HG03571 (cell line): ENCODE measurements at regions not wholly inside any gene's neighbourhood (a gene's known extent, or its start where the extent isn't known, plus 50 kb on each side); places are given as distances from the start of the nearest gene placed in this dataset.
"Not testable (repeated sequence)": the region's sequence is repeated elsewhere in the genome, so short reads cannot be mapped to it uniquely, and the experiment has no call there.

ENCODE experiments used
- ATAC-seq: cut with Tn5 transposase; IDR thresholded peaks from one replicate; pipeline ENCODE4 v1.9.1; 2021; ENCODE audit not compliant: unreplicated experiment

- no peak for ATAC-seq
These were observed 431.8 kb upstream of the NOX3 start for GRCh38 chr6:155887421-155887820.

- no peak for ATAC-seq
These were observed 428.1 kb upstream of the NOX3 start for GRCh38 chr6:155883741-155884140.

DNA sequence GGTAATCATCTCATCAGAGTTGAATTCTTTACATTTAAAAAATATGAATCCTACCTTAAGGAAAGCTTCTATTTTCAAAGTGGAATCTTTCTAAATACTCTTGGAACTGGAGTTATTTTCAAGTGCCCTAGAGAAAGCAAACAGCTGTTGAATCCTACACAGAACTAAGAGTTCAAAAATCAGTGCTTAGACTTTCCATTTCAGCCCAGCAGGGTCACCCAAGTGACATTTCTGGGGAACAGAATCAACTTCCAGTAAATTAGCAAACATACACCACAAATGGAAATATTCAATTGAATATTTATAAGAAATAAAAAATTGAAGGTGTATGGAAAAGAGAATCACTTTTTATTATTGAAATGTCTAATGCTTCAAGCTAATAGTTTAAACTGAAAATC is 427.7 kb upstream of the NOX3 start:
- ATAC-seq, result no peak

- ATAC-seq, result peak; percentile 96
These were observed 427.1 kb upstream of the NOX3 start for GRCh38 chr6:155882527-155883333.

GRCh38 chr6:155881826-155882526 is 426.3 kb upstream of the NOX3 start:
- peak; percentile 37 for ATAC-seq

- no peak for ATAC-seq
These were observed 425.3 kb upstream of the NOX3 start for GRCh38 chr6:155880900-155881299.

DNA sequence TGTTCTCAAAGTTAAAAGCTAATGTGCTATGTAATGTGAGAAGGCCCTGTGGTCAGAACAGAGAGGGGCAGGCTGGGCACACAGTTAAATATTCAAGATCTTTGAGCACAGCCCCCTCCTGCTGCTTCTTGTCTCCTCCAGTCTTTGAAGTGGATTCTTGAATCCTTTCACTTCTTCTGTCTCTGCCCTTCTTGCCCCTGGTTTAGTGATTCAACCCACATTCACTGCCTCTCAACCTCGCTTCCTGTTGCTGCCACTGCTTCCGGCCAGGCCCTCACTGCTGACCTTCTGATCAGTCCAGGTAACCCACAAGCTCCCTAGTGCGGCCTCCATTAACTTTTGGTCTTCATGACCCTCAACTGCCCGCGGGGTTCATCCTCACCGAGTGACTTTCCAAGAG is 417.3 kb upstream of the NOX3 start:
- ATAC-seq, result peak; percentile 70

DNA sequence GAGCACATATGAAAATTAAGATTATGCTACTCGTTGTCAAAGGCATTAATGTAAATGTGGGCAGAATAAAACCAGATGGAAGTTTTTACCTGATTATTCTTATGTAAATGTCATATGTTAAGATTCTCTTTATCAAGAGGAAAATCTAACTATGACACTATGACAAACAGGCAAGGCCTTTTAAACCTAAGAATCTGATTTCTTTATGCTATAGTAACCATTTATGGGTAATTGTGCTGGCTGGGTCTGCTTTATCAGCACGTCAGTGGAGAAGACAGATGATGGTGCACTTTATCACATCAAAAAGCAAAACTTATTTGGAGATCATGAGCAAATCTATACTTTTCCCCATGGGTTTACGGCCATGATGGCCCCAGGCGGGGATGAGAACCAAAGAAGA is 412.0 kb upstream of the NOX3 start:
- ATAC-seq, result no peak

- ATAC-seq, result not testable (repeated sequence)
These were observed 411.2 kb upstream of the NOX3 start for GRCh38 chr6:155866676-155867390.

GRCh38 chr6:155861821-155862220 is 406.2 kb upstream of the NOX3 start:
- no peak for ATAC-seq

DNA sequence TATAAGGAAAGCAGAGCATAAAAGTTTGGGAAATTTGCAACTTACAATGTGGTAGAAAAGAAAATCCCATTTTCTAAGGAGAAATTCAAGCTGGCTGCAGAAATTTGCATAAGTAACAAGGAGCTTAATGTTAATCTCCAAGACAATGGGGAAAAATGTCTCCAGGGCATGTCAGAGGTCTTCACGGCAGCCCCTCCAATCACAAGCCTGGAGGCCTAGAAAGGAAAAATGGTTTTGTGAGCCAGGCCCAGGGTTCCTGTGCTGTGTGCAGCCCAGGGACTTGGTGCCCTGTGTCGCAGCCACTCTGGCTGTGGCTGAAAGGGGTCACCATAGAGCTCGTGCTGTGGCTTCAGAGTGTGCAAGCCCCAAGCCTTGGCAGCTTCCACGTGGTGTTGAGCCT is 403.3 kb upstream of the NOX3 start:
- not testable (repeated sequence) for ATAC-seq

- ATAC-seq, result no peak
These were observed 399.1 kb upstream of the NOX3 start for GRCh38 chr6:155854787-155855186.

GRCh38 chr6:155853011-155853410 is 397.4 kb upstream of the NOX3 start:
- no peak for ATAC-seq

DNA sequence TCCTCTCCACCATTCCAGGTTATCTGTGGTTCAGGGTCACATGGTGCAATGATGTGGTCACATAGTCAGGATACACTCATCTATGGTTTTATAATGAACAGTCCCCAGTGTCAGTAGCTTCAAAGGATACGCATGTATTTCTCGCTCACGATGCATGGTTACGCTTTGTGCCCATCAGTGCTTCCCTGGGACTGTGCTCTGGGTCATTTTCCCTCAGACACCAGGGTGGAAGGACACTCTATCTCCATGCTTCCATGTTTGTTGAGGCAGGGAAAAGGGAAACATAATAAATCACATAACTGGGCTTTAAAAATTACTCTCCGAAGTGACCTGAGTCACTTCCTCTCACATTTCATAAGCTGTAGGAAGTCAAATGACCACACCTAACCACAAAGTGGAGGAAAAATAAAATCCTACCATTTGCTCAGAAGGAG is 394.8 kb upstream of the NOX3 start:
- ATAC-seq, result no peak

- ATAC-seq, result no peak
These were observed 392.1 kb upstream of the NOX3 start for GRCh38 chr6:155847711-155848110.

- ATAC-seq, result no peak
These were observed 381.8 kb upstream of the NOX3 start for GRCh38 chr6:155837474-155837873.

- no peak for ATAC-seq
These were observed 377.0 kb upstream of the NOX3 start for GRCh38 chr6:155832596-155832995.

DNA sequence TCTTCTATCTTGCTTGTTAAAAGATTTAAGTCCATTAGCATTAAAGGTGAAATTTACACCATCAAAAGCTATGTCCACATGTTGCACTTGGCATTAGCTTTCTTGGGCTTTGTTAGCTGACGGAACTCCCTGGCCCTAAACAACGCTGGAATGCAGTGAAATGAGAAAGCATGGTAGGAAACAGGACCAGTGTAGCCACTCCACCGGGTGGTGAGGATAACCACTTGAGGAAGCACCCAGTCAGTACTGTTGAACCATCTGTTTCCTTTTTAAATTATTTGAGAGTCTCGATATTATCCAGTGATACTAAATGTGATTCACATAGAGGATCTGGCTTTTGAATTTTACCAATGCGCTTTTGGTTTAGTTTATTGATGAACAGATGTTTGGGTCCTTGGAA is 374.9 kb upstream of the NOX3 start:
- no peak for ATAC-seq

- no peak for ATAC-seq
These were observed 374.0 kb upstream of the NOX3 start for GRCh38 chr6:155829646-155830045.

- no peak for ATAC-seq
These were observed 373.4 kb upstream of the NOX3 start for GRCh38 chr6:155828989-155829388.

GRCh38 chr6:155818698-155819097 is 363.1 kb upstream of the NOX3 start:
- no peak for ATAC-seq

- ATAC-seq, result no peak
These were observed 357.9 kb upstream of the NOX3 start for GRCh38 chr6:155813548-155813947.
